HG02642 (cell line): ENCODE measurements at regions not wholly inside any gene's neighbourhood (a gene's known extent, or its start where the extent isn't known, plus 50 kb on each side); places are given as distances from the start of the nearest gene placed in this dataset.
A peak's percentile ranks its signal among the peaks of the same experiment; 100 is the strongest.
"Not testable (repeated sequence)": the region's sequence is repeated elsewhere in the genome, so short reads cannot be mapped to it uniquely, and the experiment has no call there.

ENCODE experiments used
- ATAC-seq: cut with Tn5 transposase; IDR thresholded peaks from one replicate; pipeline ENCODE4 v1.9.1; 2021; ENCODE audit warnings: mild to moderate bottlenecking; ENCODE audit not compliant: unreplicated experiment, poor library complexity

- ATAC-seq, result not testable (repeated sequence)
These were observed 51.3 kb upstream of the RIOK2 start for GRCh38 chr5:97234380-97234779.

GRCh38 chr5:97242341-97242740 is 59.3 kb upstream of the RIOK2 start:
- ATAC-seq, result no peak

- no peak for ATAC-seq
These were observed 60.3 kb upstream of the RIOK2 start for GRCh38 chr5:97243353-97243752.

GRCh38 chr5:97245386-97245785 is 62.3 kb upstream of the RIOK2 start:
- ATAC-seq, result no peak

GRCh38 chr5:97250113-97250512 is 67.1 kb upstream of the RIOK2 start:
- no peak for ATAC-seq

GRCh38 chr5:97266076-97266475 is 83.0 kb upstream of the RIOK2 start:
- ATAC-seq, result no peak

- no peak for ATAC-seq
These were observed 83.5 kb upstream of the RIOK2 start for GRCh38 chr5:97266576-97266975.

GRCh38 chr5:97267767-97268166 is 84.7 kb upstream of the RIOK2 start:
- ATAC-seq, result no peak

- ATAC-seq, result no peak
These were observed 93.5 kb upstream of the RIOK2 start for GRCh38 chr5:97276474-97277120.

- no peak for ATAC-seq
These were observed 98.2 kb upstream of the RIOK2 start for GRCh38 chr5:97281257-97281656.

GRCh38 chr5:97297063-97297703 is 114.1 kb upstream of the RIOK2 start:
- ATAC-seq, result peak; percentile 99

GRCh38 chr5:97297704-97298091 is 114.7 kb upstream of the RIOK2 start:
- peak; percentile 18 for ATAC-seq

- ATAC-seq, result not testable (repeated sequence)
These were observed 118.1 kb upstream of the RIOK2 start for GRCh38 chr5:97301181-97301580.

GRCh38 chr5:97338729-97339128 is 155.7 kb upstream of the RIOK2 start:
- no peak for ATAC-seq

- peak; percentile 98 for ATAC-seq
These were observed 172.7 kb upstream of the RIOK2 start for GRCh38 chr5:97355775-97356174.

GRCh38 chr5:97363577-97363976 is 180.5 kb upstream of the RIOK2 start:
- no peak for ATAC-seq

GRCh38 chr5:97364731-97365130 is 181.7 kb upstream of the RIOK2 start:
- no peak for ATAC-seq

- no peak for ATAC-seq
These were observed 182.3 kb upstream of the RIOK2 start for GRCh38 chr5:97365163-97365845.

GRCh38 chr5:97365918-97366317 is 182.9 kb upstream of the RIOK2 start:
- ATAC-seq, result no peak

- ATAC-seq, result no peak
These were observed 192.9 kb upstream of the RIOK2 start for GRCh38 chr5:97375959-97376358.

- ATAC-seq, result no peak
These were observed 194.5 kb upstream of the RIOK2 start for GRCh38 chr5:97377582-97377981.

GRCh38 chr5:97383996-97384395 is 200.9 kb upstream of the RIOK2 start:
- ATAC-seq, result no peak
